ENCODE measurements at regions not wholly inside any gene's neighbourhood (a gene's known extent, or its start where the extent isn't known, plus 50 kb on each side); places are given as distances from the start of the nearest gene placed in this dataset.

- H4K20me1 ChIP-seq (replicated peaks in 1 of 2; ENCODE audit: control insufficient read depth in 1 of 2, insufficient read depth in 2 of 2, low read length in 2 of 2) = no peaks in the 10 kb centered on the region
- H3K18ac ChIP-seq (ENCODE audit: extremely low read depth, low read length) = no peak overlapping the region; the same call in 1 of the 2 replicates
- H2AK5ac ChIP-seq (ENCODE audit: low read depth, low read length) = no peak overlapping the region
- 0 out of 2 replicates have a peak overlapping the region, but pooled peaks have one; percentile 60 for H2BK12ac ChIP-seq (ENCODE audit: low read depth, low read length)
- H3K9ac ChIP-seq (replicated peaks in 1 of 4; ENCODE audit: extremely low read depth in 1 of 4, low read depth in 3 of 4, low read length in 3 of 4) = no peak overlapping the region
- ChIA-PET POLR2A (ENCODE audit: partially characterized antibody) (no interaction called here), CTCF (ENCODE audit: partially characterized antibody) (interaction anchor here (0.8 to 2.0 kb wide), 8 partner anchors 11 to 122 kb away, joined by 3 to 8 read pairs (median 4); no protein-coding TSS in a partner anchor)
- no peak overlapping the region for H3K4ac ChIP-seq (replicated peaks; ENCODE audit: insufficient read length, low read depth, low read length)
- no peak for FAIRE-seq
- no peak overlapping the region for H2BK5ac ChIP-seq (ENCODE audit: low read depth, low read length)
- no peak overlapping the region for H3K23ac ChIP-seq (ENCODE audit: insufficient read length)
- H3K27me3 ChIP-seq (replicated peaks in 1 of 4; ENCODE audit: control insufficient read depth in 3 of 4, extremely low read depth in 1 of 4, insufficient read depth in 3 of 4, low read length in 3 of 4) = no peaks in the 10 kb centered on the region
- H2BK20ac ChIP-seq (ENCODE audit: low read length) = no peak overlapping the region
- H3K4me1 ChIP-seq (replicated peaks in 1 of 4; ENCODE audit: control insufficient read depth in 3 of 4, insufficient read depth in 4 of 4, low read length in 3 of 4) = peaks cover 5 to 20% (median 11%) of the 10 kb centered on the region in 4 experiments
- no peak overlapping the region for H2BK15ac ChIP-seq (ENCODE audit: low read length)
- no peak overlapping the region for H2AFZ ChIP-seq (ENCODE audit: low read length)
- no peaks in the 10 kb centered on the region for H3K79me1 ChIP-seq (ENCODE audit: low read depth, low read length)
- H4K8ac ChIP-seq (ENCODE audit: extremely low read depth, insufficient read depth, low read length) = no peak overlapping the region
- H3K4me2 ChIP-seq (ENCODE audit: insufficient read depth in 1 of 2, low read depth in 2 of 2, low read length in 2 of 2) = no peak overlapping the region
- H3K4me3 ChIP-seq (ENCODE audit: extremely low read depth in 1 of 4, insufficient read depth in 2 of 4, low read depth in 3 of 4, low read length in 4 of 4) = no peak overlapping the region
- H3K56ac ChIP-seq (replicated peaks; ENCODE audit: insufficient read length, low read depth, low read length) = no peak overlapping the region
- H3K27ac ChIP-seq (ENCODE audit: low read depth, low read length) = no peak overlapping the region
- H2BK120ac ChIP-seq (replicated peaks; ENCODE audit: low read depth, low read length) = no peak overlapping the region
- H3K79me2 ChIP-seq (ENCODE audit: control insufficient read depth in 1 of 2, insufficient read depth in 2 of 2, low read length in 2 of 2) = no peaks in the 10 kb centered on the region
- no peaks in the 10 kb centered on the region for H3K9me3 ChIP-seq (ENCODE audit: insufficient read depth in 2 of 2, low read depth in 1 of 2, low read length in 1 of 2)
- no peaks in the 10 kb centered on the region for H3K36me3 ChIP-seq (ENCODE audit: control insufficient read depth in 2 of 4, insufficient read depth in 4 of 4, low read length in 3 of 4)
- no peak overlapping the region for H3K14ac ChIP-seq (ENCODE audit: insufficient read length)
- H4K5ac ChIP-seq (ENCODE audit: insufficient read length, low read depth, low read length) = no peak overlapping the region
- no peak overlapping the region for H4K91ac ChIP-seq (replicated peaks; ENCODE audit: insufficient read length, low read length)
- H3K23me2 ChIP-seq (ENCODE audit: low read depth, low read length) = no peaks in the 10 kb centered on the region
- TF ChIP-seq RBBP5 (IDR thresholded peaks at IDR 0.05; ENCODE audit: borderline replicate concordance, low read depth, low read length) = no peak
- no peak for TF ChIP-seq EP300 (IDR thresholded peaks at IDR 0.05; ENCODE audit: borderline replicate concordance in 1 of 2, low read depth in 2 of 2, low read length in 2 of 2)
- 0 out of 2 replicates have a peak, but pooled peaks have one; percentile 25 for TF ChIP-seq CEBPB (IDR thresholded peaks at IDR 0.05; ENCODE audit: low read depth, low read length)
- TF ChIP-seq EGR1 (IDR thresholded peaks at IDR 0.05; ENCODE audit: borderline replicate concordance, low read depth, low read length) = no peak
- no peak for TF ChIP-seq JUND (IDR thresholded peaks at IDR 0.05; ENCODE audit: low read length)
- 77% methylated on average over 5 of the region's 5 CpGs; no CpG with 5 or more reads in 1 of the 2 experiments for WGBS, 2 experiments (ENCODE audit: extremely low coverage in 1 of 2, insufficient coverage in 1 of 2, insufficient read length in 1 of 2, insufficient replicate concordance in 2 of 2, low coverage in 1 of 2, low lambda C conversion rate in 2 of 2, missing lambda C conversion rate in 1 of 2)
- DNase-seq (ENCODE audit: low read depth in 1 of 2, low spot score in 2 of 2) = no peak
Observed at GRCh38 chr10:30702860-30703259, 73.3 kb upstream of the LYZL2 start.

Data from H1 (cell line).